ENCODE measurements at regions not wholly inside any gene's neighbourhood (a gene's known extent, or its start where the extent isn't known, plus 50 kb on each side); places are given as distances from the start of the nearest gene placed in this dataset.
"Not testable (repeated sequence)": the region's sequence is repeated elsewhere in the genome, so short reads cannot be mapped to it uniquely, and the experiment has no call there.

DNA sequence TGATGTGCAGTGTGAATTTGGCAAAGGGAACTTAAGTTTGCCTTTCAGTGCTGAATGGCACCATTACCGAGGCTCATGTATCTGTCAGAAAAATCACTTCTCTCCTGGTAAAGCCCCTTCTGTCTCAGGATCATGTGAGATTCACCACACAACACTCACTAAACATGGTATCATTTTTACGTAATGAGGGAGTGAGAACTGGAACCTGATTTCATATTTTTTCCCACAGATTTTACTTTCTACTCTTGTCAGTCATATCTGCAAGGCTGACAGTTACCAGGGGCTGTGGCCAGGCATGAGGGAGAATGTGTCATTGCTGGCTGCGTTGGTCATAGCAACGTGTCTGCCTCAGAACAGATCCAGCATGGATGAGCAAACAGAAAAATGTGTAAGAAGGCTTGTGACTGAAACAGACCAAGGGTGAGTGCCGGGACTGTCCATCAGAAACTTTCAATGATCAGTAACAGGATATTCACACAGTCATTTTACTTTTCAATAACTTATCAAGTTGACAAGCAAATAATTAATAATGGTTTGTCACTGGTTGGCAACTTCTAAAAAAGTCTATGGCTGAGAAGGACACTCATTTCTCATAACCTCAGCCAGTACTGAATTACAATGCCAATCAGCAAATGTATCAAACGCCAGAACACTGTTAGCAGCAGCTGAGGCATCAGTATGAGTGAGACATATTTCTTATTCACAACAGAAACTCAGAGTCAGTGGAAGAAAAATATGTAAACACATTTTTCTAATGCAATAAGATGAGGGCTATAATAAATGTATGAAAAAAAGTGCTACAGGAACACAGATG, 100.5 kb downstream of the CDC42EP3 start:
- DNase-seq (ENCODE audit: low read depth) = peak; percentile 94

DNA sequence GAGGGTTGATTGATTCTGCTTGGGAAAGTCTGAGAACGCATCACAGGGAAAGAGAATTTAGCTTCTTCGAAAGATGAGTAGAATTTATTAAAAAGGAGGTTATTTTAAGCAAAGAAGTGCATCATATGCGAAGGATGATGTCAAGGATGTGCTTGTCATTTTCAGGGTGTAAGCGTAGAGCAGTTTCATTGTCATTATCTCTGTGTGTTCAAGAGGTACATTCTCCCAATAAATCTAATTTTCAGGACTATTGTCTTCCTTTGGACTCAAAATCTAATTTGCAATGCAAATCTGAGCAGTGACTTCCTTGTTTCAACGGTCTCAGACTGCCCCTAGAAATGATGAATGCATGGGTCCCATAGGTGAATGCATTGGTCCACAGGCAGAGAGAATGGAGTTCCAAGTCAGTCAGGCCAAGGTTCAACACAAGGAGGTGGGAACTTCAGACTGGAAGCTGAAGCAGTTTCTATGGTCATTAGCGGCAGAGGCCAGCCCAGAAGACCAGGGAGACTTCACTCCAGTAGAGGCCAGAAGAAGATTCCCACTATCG, 99.8 kb downstream of the CDC42EP3 start:
- no peak for DNase-seq (ENCODE audit: low read depth)

DNA sequence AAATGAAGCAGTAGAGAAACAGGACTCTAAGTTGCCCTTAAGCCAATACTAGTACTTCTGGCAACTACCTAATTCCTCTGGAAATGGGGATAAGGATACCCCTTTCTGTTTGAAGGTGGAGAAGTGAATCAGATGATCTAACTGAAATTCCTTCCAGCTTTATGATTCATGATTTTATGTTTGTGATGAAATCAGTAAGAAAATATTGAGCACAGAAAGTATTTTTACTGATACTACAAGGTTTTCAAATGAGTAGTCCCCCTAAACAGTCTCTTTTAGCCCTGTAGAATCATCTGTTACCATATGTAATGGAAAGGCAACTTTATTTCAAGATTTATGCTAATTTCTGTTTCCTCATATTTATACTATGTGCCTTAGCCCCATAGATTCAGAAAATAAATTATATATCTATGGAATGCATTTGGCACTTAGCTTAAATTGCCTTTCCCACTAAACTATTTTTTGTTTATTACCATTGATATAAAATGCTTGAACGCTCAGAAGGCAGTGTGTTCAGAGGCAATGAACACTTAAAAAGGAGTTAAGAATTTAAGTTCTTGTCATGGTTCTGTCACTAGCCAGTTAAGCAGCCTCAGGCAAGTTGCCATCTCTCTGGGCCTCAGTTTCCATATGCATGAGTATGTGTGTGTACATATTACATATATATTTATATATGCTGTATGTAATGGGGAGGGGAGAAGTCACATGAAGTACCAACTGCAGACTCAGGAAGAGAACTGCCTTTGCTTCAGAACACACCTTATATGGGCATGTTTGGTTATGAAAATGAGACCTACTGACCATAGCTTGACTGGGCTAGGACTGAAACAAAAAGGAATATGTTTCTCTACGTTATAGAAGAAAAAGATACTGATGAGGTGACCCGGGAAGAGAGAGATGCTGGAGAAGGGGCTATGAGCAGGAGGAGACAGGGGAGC, 97.7 kb downstream of the CDC42EP3 start:
- DNase-seq (ENCODE audit: low read depth) = peak; percentile 37

DNA sequence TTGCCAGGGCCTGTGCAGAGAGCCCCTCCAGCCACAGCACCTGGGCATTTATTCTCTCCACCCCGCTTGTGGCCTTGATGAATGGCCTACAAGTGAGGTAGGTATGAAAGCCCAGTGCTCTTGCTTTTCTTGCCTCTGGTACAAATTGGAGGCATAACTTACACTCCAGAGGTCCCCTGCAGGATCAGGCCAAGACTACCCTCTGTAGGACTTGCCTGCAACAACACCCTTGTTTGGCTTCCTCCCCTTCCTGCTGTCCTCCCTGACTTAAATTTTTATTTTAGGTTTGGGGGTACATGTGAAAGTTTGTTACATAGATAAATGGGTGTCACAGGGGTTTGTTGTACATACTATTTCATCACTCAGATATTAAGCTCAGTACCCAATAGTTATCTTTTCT, 95.7 kb downstream of the CDC42EP3 start:
- DNase-seq (ENCODE audit: low read depth) = no peak

DNA sequence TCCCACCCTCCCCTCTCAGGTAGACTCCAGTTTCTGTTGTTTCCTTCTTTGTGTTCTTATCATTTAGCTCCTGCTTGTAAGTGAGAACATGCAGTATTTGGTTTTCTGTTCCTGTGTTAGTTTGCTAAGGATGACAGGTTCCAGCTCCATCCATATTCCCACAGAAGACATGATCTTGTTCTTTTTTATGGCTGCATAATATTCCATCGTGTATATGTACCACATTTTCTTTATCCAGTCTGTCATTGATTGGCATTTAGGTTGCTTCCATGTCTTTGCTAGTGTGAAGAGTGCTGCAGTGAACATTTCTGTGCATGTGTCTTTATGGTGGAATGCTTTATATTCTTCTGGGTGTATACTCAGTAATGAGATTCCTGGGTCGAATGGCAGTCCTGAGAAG, 95.2 kb downstream of the CDC42EP3 start:
- DNase-seq (ENCODE audit: low read depth) = not testable (repeated sequence)

DNA sequence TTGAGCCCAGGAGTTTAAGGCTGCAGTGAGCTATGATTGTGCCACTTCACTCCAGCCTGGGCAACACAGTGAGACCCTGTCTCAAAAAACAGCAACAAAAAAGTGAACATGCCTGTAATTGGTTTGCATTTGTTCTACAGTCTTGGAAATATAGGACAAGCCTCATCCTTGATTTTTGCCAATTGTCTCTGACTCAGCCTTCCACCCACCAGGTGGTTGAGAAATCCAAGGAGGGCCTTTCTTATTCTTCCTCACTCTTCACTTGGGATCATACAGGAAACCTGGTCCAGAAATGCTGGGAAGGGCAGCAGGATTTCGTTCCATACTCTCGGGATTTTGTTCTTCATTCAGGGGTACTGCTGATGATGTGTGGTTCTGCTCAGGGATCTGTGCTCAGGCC, 94.6 kb downstream of the CDC42EP3 start:
- DNase-seq (ENCODE audit: low read depth) = no peak

DNA sequence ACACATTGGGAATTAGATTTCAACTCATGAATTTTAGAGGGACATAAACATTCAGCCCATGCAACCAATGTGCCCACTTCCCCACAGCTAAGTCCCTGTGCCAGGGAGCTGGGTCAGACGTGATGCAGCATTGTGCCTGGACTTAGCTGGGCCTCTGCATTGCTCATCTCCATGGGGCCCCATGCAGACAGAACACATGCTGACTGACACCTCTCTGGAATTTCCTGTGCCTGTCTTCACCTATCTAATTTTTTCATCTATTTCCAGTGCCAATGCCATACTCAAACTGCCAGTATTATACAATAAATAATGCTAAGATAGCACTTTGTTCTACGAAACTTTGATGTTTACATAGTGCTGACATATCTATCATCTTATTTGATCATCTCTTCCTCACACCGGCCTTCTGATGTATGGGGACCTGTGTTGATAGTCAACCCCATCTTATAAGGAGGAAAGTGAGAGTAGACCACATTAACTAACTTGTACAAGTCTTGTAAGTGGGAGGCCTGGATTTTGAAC, 92.2 kb downstream of the CDC42EP3 start:
- DNase-seq (ENCODE audit: low read depth) = no peak

DNA sequence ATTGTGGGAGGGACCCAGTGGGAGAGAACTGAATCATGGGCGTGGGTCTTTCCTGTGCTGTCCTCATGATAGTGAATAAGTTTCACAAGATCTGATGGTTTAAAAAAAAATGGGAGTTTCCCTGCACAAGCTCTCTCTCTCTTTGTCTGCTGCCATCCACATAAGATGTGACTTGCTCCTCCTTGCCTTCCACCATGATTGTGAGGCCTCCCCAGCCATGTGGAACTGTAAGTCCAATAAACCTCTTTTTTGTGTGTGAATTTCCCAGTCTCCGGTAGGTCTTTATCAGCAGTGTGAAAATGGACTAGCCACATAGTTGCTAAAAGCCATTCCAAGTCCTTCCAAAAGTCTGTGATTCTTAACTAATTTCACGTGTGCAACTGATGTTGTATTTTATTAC, 91.5 kb downstream of the CDC42EP3 start:
- not testable (repeated sequence) for DNase-seq (ENCODE audit: low read depth)

DNA sequence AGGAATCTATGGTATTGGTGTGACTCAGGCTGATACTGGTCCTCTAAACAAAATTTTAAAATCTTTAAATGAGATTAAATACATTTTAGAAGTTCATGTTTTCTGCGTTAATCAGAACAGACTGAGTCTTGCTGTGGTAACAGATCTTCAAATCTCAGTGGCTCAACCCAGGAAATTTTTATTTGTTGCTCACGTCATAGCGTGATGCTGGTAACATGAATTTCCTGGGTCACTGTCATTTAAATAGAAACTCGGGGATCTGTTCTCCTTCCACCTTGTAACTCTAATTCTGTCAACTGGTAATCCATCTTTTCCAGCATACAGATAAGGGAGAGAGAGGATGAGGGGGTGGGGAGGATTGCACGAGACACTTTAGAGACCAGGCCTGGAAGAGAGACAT, 90.0 kb downstream of the CDC42EP3 start:
- DNase-seq (ENCODE audit: low read depth) = no peak

DNA sequence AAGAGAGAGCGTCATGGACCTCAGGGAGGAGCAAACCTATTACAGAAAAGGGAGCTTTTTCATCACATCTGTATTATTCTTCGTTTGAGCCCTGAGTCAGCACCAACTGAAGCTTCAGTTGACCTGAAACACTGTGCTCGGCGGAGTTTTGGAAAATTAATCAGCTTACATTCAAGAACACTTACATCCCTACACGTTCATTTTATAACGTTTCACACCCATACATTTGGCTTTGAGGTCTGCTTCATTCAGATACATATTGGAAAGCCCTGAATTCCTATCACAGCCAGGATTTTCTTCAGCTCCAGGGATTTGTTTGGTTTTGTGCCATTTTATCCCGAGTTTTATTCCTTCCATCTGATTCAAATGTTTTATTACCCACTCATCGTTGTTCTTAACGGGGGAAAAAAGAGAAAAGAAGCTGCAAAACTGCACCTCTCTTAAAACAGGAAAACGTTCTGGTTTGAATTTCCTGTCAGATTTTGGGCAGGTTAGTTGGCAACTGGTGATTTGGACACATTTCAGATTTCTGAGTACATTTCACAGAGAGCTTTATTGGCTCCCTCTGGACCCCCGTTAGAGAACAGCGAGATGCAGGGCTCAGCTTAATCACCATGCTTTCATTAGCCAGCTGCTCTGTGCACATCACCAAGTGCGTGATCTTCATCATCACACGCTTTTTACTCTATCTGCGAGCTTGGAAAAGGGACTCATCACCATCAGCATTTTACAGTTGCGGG, 88.8 kb downstream of the CDC42EP3 start:
- DNase-seq (ENCODE audit: low read depth) = peak; percentile 35

DNA sequence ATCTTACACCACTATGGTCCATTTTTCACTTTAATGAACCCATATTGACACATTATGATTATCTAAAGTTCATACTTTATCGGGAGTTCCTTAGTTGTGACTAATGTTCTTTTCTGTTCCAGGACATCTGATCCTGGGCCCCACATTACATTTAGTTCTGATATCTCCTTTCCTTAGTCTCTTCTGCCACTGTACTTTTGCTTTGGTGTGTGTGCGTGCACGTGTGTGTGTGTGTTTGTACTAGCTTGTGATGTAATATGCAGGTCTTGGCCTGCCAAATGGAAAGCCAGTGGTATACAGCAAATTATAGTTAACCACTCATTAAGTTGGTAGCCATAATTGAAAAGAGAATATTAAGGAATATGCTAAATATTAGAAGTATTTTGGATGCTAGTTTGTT, 88.0 kb downstream of the CDC42EP3 start:
- no peak for DNase-seq (ENCODE audit: low read depth)

DNA sequence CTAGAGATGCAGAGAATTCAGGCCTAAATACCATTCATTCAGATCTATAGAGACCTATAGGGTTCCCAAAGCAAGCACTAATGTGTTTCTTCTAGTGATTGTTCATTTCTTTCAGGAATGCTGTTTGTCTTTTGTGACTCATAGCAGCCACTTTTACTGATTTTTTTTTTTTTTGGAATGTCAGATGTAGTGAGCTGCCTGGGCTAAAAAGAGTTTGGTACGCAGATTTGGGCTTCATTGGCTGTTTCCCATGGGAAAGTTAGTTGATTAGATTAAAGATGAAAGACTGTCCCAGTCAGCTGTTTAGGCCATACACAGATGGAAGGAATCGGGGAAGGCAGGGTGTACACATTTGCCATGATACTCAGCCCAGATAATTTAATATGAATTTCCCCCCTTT, 87.6 kb downstream of the CDC42EP3 start:
- DNase-seq (ENCODE audit: low read depth) = peak; percentile 75

DNA sequence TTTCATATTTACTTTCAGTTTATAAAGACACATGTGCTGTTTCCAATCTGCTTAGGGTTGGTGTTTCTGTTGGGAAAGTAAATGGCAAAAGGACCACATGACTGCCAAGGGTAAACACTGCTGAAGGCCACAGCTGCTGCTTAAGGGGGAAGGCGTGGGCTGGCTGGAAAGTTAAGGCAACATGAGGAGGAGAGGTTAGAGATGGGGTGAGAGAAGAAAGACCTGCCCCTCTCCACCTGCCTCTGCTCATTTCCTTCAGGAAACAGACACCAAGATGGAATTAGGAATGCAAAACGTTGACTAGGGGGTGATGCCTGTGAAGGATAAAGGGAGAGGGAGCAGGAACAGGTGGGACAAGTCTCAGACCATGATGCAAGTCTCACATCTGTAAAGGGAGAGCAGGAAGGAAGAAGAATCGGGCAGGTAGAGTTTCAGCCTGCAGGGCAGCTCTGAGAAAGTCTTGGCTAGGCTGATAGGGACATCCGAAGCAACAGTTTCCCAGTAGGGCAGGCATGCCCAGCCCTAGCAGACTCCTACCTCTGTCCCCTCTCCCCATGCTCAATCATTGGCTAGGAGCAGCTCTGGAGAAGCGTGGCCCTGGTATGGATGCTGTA, 86.0 kb downstream of the CDC42EP3 start:
- DNase-seq (ENCODE audit: low read depth) = peak; percentile 62

DNA sequence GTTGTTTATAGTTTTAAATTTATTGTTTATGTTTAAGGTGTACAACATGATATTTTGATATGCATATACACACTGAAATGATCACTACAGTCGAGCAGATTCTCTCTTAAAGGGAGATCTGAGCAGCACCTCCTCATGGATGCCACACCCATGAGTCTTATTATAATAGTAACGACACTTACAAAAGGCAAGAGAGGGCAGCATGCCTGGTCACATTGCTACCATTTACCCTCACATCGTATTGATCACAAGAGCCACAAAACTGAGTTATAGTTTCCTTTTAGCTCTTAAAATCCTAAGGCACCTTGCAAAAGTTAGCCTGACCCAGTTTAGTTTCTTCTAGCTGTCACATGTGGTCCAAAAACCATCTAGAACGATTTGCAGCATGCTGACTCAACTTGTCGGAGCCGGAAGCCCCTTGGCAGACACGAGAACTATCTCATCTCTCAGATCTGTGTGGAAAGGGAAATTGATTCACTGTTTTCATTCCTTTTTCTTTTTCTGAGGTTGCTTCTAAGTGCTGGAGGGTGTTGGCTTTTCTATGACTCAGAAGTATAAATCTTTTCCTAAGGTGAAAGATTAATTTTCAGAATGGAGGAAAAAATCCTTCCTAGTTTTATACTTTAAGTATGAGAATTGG, 85.3 kb downstream of the CDC42EP3 start:
- DNase-seq (ENCODE audit: low read depth) = peak; percentile 96

DNA sequence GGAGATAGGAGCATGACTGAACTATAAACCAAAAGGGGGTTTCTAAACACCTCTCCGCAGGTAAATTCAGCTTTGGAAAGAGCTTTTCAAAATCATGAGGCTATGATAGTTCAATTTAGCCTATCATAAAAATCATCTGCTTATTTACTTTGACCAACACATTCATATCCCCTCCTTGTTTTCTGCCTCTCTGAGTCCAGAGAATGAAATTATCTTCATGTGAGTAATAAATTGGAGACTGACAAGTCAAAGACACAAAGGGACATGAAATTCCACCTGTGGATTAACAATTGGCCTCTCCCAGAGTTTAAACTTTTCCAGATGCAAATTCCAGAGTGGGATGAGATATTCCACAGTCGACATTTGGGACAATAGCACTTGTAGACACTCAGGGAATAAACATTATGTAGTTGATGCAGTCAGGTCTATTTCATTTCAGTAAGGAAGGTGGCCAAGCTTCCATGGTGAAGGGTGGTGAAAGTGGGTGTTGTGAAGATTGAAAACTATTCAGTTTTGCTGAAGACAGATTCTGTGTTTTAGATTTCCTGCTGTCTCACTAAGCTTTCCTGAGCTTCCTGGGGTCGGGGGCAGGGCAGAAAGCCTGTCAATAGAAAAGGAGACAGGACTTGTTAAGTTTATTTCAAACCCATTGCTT, 84.7 kb downstream of the CDC42EP3 start:
- DNase-seq (ENCODE audit: low read depth) = peak; percentile 40

DNA sequence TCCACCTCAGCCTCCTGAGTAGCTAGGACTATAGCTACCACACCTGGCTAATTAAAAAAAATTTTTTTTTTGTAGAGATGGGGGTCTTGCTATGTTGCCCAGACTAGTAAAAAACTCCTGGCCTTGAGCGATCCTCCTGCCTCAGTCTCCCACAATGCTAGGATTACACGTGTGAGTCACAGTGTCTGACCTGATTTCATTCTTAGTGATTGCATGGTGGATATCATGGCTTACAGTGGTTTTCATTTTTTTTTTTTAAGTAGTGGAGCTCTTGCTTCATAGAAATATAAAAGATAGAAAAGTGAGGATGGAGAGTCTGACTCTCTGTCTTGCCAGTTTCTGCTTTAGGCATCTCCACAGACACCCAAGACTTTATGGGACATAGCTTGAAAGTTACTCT, 83.6 kb downstream of the CDC42EP3 start:
- no peak for DNase-seq (ENCODE audit: low read depth)

DNA sequence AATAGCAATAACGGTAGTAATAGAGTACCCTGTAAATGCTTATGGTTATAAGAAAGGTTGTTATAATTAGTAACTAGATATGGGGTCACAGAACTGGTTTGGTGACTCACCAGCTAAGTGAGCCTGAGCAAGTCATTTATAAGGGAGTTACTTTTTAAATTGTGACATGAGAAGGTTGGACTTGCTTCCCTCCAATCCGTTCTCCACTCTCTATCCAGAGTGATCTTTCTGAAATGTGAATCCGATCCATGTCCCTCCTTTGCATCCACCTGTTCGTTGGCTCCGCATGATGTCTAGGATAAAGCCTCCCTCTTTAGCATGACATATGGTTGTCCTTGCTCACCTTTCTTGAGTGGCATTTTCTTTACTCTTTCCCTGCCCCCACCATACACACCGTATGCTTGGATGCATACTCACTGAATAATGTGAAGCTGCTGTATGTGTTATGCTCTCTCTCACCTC, 83.1 kb downstream of the CDC42EP3 start:
- DNase-seq (ENCODE audit: low read depth) = peak; percentile 77

DNA sequence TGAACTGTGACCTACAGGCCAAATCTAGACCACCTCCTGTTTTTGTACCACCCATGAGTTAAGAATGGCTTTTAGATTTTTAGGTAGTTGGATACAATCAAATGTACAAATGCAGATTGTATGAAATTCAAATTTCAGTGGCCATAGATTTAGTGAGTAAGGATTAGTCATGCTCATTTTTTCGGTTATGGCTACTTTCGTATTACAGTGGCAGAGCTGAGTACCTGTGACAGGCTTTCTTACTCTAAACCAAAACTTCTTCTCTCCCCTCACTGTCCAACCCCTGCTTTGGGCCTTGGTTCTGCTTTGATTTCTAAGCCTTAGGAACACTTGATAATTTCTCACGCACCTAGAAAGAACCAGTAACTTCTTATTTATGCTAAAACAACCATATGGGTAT, 82.1 kb downstream of the CDC42EP3 start:
- peak; percentile 62 for DNase-seq (ENCODE audit: low read depth)

DNA sequence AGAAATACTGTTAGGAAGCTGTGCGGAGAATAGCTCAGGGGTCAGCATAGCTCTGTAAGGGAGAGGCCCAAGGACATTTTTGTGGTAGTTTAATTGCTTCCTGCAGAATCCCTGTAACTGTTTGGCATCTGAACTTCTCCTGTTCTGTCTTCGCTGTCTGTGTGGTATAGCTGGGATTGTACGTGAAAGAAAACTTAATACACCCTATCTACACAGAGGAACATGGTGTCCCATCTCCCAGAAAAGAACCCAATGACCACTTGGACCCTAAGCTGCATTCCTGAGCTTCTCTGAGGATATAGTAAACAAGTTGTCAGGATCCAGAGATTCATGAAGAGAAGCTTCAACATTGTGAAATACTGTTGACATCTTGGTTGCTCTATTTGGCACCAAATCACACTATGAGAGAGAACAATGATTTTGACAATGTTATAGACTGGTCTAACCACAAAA, 81.3 kb downstream of the CDC42EP3 start:
- peak; percentile 80 for DNase-seq (ENCODE audit: low read depth)

All from Daoy (cell line).